Osteoblast (primary cell): ENCODE measurements at regions not wholly inside any gene's neighbourhood (a gene's known extent, or its start where the extent isn't known, plus 50 kb on each side); places are given as distances from the start of the nearest gene placed in this dataset.

Experiments
- DNase-seq: peaks from one replicate; pipeline ENCODE4 v3.0.0; 2011; ENCODE audit warnings: low spot score, mixed read lengths; ENCODE audit not compliant: insufficient read length; ENCODE audit errors: missing footprints
- H2AFZ ChIP-seq: 2 replicates; pipeline ENCODE4 v1.6.0; 2011; ENCODE audit warnings: mild to moderate bottlenecking, low read length
- H3K27ac ChIP-seq: 2 replicates; pipeline ENCODE4 v1.5.1; 2011; ENCODE audit warnings: mild to moderate bottlenecking, low read depth, low read length, moderate library complexity
- H3K27me3 ChIP-seq: 2 replicates; pipeline ENCODE4 v1.6.0; 2012; ENCODE audit warnings: mild to moderate bottlenecking, control low read depth, inconsistent platforms, low read length, moderate library complexity; ENCODE audit not compliant: insufficient read depth
- H3K36me3 ChIP-seq: 2 replicates; pipeline ENCODE4 v1.5.1; 2011; ENCODE audit warnings: mild to moderate bottlenecking, low read length, control low read depth, moderate library complexity; ENCODE audit not compliant: insufficient read depth
- H3K4me1 ChIP-seq: 2 replicates; pipeline ENCODE4 v1.5.1; 2011; ENCODE audit warnings: mild to moderate bottlenecking, low read length, control low read depth, moderate library complexity; ENCODE audit not compliant: insufficient read depth
- H3K4me2 ChIP-seq: 2 replicates; pipeline ENCODE4 v1.6.0; 2011; ENCODE audit warnings: mild to moderate bottlenecking, low read length; ENCODE audit not compliant: insufficient read depth
- H3K4me3 ChIP-seq: fragments of 200-600 bp; sonication (generic); 3 replicates; pipeline ENCODE4 v1.5.1; 2012; ENCODE audit warnings: mild to moderate bottlenecking, low read length, inconsistent platforms; ENCODE audit not compliant: insufficient read depth
- H3K79me2 ChIP-seq: 2 replicates; pipeline ENCODE4 v1.6.0; 2012; ENCODE audit warnings: mild to moderate bottlenecking, low read length, control low read depth, inconsistent platforms; ENCODE audit not compliant: insufficient read depth
- H3K9me3 ChIP-seq: 2 replicates; pipeline ENCODE4 v1.5.1; 2011; ENCODE audit warnings: low read depth, low read length, control low read depth
- H4K20me1 ChIP-seq: 2 replicates; pipeline ENCODE4 v1.6.0; 2012; ENCODE audit warnings: mild to moderate bottlenecking, low read length, control low read depth; ENCODE audit not compliant: insufficient read depth
- TF ChIP-seq, protein P1 (sequence below): IDR thresholded peaks from 2 replicates; pipeline ENCODE4 v1.5.1; 2011; ENCODE audit warnings: mild to moderate bottlenecking, low read depth, low read length, moderate library complexity; ENCODE audit errors: extremely low read depth

DNA sequence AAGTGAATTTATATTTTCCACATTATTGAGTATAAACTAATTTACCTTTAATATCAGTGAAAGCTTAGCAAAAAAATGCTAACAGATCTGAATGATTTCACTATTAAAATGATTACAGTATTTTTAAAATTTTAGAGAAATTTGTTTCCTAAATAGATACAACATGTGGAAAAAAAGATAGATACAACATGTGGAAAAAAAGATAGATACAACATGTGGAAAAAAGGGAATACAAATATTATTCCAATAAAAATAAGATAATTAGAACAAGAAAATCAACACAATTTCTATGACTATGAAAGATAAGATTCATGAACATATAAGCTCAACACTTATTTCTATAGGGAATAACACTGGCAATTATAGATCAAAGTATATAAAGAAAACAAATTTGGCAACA, 865.9 kb upstream of the VRK2 start:
- Histone ChIP-seq H3K9me3 (no peaks in the 10 kb centered on the region), H4K20me1 (no peaks in the 10 kb centered on the region), H2AFZ (no peak overlapping the region), H3K4me3 (no peak overlapping the region), H3K36me3 (no peaks in the 10 kb centered on the region), H3K27ac (no peak overlapping the region), H3K4me1 (no peaks in the 10 kb centered on the region), H3K79me2 (no peaks in the 10 kb centered on the region), H3K4me2 (no peak overlapping the region), H3K27me3 (no peaks in the 10 kb centered on the region)
- TF ChIP-seq, protein P1, sequence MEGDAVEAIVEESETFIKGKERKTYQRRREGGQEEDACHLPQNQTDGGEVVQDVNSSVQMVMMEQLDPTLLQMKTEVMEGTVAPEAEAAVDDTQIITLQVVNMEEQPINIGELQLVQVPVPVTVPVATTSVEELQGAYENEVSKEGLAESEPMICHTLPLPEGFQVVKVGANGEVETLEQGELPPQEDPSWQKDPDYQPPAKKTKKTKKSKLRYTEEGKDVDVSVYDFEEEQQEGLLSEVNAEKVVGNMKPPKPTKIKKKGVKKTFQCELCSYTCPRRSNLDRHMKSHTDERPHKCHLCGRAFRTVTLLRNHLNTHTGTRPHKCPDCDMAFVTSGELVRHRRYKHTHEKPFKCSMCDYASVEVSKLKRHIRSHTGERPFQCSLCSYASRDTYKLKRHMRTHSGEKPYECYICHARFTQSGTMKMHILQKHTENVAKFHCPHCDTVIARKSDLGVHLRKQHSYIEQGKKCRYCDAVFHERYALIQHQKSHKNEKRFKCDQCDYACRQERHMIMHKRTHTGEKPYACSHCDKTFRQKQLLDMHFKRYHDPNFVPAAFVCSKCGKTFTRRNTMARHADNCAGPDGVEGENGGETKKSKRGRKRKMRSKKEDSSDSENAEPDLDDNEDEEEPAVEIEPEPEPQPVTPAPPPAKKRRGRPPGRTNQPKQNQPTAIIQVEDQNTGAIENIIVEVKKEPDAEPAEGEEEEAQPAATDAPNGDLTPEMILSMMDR = no peak
- no peak for DNase-seq

DNA sequence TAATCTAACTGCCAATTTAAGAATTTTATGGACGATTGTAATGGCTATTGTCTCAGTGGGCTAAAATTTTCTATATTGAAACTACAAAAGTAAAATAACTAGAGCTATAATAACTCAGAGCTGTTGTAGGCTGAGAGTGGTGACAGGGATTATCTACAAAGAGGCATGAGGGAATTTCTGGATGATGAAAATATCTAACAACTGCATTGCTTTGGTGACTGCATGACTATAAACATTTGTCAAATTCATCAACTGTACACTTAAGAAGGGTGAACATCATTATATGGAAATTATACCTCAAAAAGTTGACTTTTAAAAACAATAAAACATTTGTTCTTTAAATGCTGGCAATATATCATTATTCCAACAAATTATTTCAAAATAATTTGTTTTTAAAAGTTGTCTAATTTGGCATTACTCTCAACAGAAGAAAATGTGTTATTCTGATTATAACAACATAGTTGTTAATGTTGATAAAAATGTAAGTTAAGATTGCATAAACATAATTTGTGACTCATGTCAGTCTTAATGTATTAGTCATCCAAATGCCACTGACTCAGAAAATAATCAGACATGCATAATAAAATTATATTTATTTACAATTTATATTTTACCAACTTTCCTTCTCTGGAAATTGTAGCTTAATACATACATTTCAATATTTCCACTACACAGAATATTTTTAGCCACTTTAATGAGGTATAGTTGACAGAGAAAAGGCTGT, 865.1 kb upstream of the VRK2 start:
- Histone ChIP-seq H3K27me3 (no peaks in the 10 kb centered on the region), H3K9me3 (no peaks in the 10 kb centered on the region), H3K4me3 (no peak overlapping the region), H2AFZ (no peak overlapping the region), H3K27ac (no peak overlapping the region), H3K4me2 (no peak overlapping the region), H4K20me1 (no peaks in the 10 kb centered on the region), H3K36me3 (no peaks in the 10 kb centered on the region), H3K4me1 (no peaks in the 10 kb centered on the region), H3K79me2 (no peaks in the 10 kb centered on the region)
- DNase-seq = no peak
- TF ChIP-seq, protein P1 = no peak

DNA sequence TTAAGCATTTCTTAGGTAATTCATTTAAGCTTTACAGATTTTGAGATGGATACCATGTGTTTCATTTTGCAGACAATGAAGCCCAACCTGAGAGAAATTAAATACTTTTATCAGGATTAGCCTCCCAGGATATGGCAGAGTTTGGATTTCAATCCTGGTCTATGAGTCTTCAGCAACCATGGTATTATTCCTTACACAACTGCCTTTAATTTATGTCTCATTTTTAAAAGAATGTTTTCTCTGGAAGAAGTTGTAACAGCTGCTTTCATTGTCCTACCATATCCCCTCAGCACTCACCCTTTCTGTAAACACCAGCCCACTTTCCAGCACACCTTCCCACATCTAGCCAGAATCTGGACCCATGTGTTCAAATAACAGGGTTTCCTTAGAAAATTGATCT, 863.7 kb upstream of the VRK2 start:
- no peak overlapping the region for H3K27ac ChIP-seq
- H3K9me3 ChIP-seq = no peaks in the 10 kb centered on the region
- no peak overlapping the region for H3K4me2 ChIP-seq
- H3K79me2 ChIP-seq = no peaks in the 10 kb centered on the region
- no peaks in the 10 kb centered on the region for H3K4me1 ChIP-seq
- no peaks in the 10 kb centered on the region for H3K36me3 ChIP-seq
- no peak for DNase-seq
- H3K27me3 ChIP-seq = no peaks in the 10 kb centered on the region
- no peak overlapping the region for H3K4me3 ChIP-seq
- H4K20me1 ChIP-seq = no peaks in the 10 kb centered on the region
- no peak overlapping the region for H2AFZ ChIP-seq
- TF ChIP-seq, protein P1 = no peak

DNA sequence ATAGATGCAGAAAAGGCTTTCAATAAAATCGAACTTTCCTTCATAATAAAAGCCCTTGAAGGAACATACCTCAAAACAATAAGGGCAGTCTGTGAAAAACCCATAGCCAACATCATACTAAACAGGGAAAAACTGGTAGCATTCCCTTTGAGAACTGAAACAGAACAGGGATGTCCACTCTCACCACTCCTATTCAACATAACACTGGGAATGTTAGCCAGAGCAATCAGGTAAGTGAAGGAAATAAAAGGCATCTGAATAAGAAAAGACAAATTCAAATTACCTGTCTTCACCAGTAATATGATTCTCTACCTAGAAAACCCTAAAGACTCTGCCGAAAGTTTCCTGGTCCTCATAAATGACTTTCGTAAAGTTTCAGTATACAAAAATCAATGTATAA, 861.0 kb upstream of the VRK2 start:
- DNase-seq = no peak
- H3K4me3 ChIP-seq = no peak overlapping the region
- no peak overlapping the region for H2AFZ ChIP-seq
- no peak overlapping the region for H3K4me2 ChIP-seq
- TF ChIP-seq, protein P1 = no peak
- H3K36me3 ChIP-seq = no peaks in the 10 kb centered on the region
- H3K27ac ChIP-seq = no peak overlapping the region
- no peaks in the 10 kb centered on the region for H3K27me3 ChIP-seq
- no peaks in the 10 kb centered on the region for H3K9me3 ChIP-seq
- H3K4me1 ChIP-seq = no peaks in the 10 kb centered on the region
- H4K20me1 ChIP-seq = no peaks in the 10 kb centered on the region
- no peaks in the 10 kb centered on the region for H3K79me2 ChIP-seq
